Type B pancreatic cell (in vitro differentiated cells): ENCODE measurements at regions not wholly inside any gene's neighbourhood (a gene's known extent, or its start where the extent isn't known, plus 50 kb on each side); places are given as distances from the start of the nearest gene placed in this dataset.

Experiments used
- DNase-seq: peaks from one replicate; pipeline ENCODE4 v3.0.0; 2021; ENCODE audit warnings: mixed read lengths; ENCODE audit not compliant: unreplicated experiment; ENCODE audit errors: extremely low spot score
- H3K27ac Mint-ChIP-seq: 2 replicates; pipeline ENCODE4 v1.8.0; 2021; ENCODE audit warnings: mild to moderate bottlenecking, mixed read lengths
- H3K27me3 Mint-ChIP-seq: 2 replicates; pipeline ENCODE4 v1.8.0; 2021; ENCODE audit warnings: mixed read lengths
- H3K36me3 Mint-ChIP-seq: 2 replicates; pipeline ENCODE4 v1.8.0; 2021; ENCODE audit warnings: mixed read lengths
- H3K4me1 Mint-ChIP-seq: one replicate; pipeline ENCODE4 v1.8.0; 2021; ENCODE audit warnings: mixed read lengths; ENCODE audit not compliant: unreplicated experiment
- H3K4me3 Mint-ChIP-seq: 2 replicates; pipeline ENCODE4 v1.8.0; 2021; ENCODE audit warnings: mild to moderate bottlenecking, mixed read lengths
- H3K9me3 Mint-ChIP-seq: 2 replicates; pipeline ENCODE4 v1.8.0; 2021; ENCODE audit warnings: mixed read lengths
- CTCF ChIP-seq: fragments of 200-600 bp; sonication (generic); conservative IDR thresholded peaks from 2 replicates; pipeline ENCODE4 v1.5.0; 2021; ENCODE audit warnings: antibody characterized with exemption, mild to moderate bottlenecking

- H3K4me1 Mint-ChIP-seq, result peaks cover 22% of the 10 kb centered on the region
- no peak for TF ChIP-seq CTCF
- H3K27me3 Mint-ChIP-seq, result no peaks in the 10 kb centered on the region
- H3K36me3 Mint-ChIP-seq, result no peaks in the 10 kb centered on the region
- H3K9me3 Mint-ChIP-seq, result peaks cover 17% of the 10 kb centered on the region
- H3K27ac Mint-ChIP-seq, result no peak overlapping the region
- no peak overlapping the region for H3K4me3 Mint-ChIP-seq
- no peak for DNase-seq
These were observed 112.4 kb downstream of the CETN3 start for GRCh38 chr5:90297045-90297764.

GRCh38 chr5:90294604-90295003 is 115.0 kb downstream of the CETN3 start:
- Mint-ChIP-seq H3K9me3 (peaks cover 18% of the 10 kb centered on the region), H3K36me3 (no peaks in the 10 kb centered on the region), H3K27me3 (no peaks in the 10 kb centered on the region), H3K4me1 (peaks cover 22% of the 10 kb centered on the region), H3K27ac (no peak overlapping the region), H3K4me3 (no peak overlapping the region)
- peak; percentile 51 for TF ChIP-seq CTCF
- no peak for DNase-seq

- Mint-ChIP-seq H3K4me1 (peaks cover 21% of the 10 kb centered on the region), H3K9me3 (peaks cover 18% of the 10 kb centered on the region), H3K36me3 (no peaks in the 10 kb centered on the region), H3K4me3 (no peak overlapping the region), H3K27ac (peak overlapping the region; percentile 30), H3K27me3 (no peaks in the 10 kb centered on the region)
- no peak for DNase-seq
- no peak for TF ChIP-seq CTCF
These were observed 115.6 kb downstream of the CETN3 start for GRCh38 chr5:90293931-90294330.

- Mint-ChIP-seq H3K27me3 (no peaks in the 10 kb centered on the region), H3K36me3 (no peaks in the 10 kb centered on the region), H3K4me1 (peaks cover 4% of the 10 kb centered on the region), H3K4me3 (no peak overlapping the region), H3K9me3 (peaks cover 18% of the 10 kb centered on the region), H3K27ac (no peak overlapping the region)
- TF ChIP-seq CTCF, result no peak
- no peak for DNase-seq
These were observed 118.9 kb downstream of the CETN3 start for GRCh38 chr5:90290648-90291047.

- peaks cover 18% of the 10 kb centered on the region for H3K9me3 Mint-ChIP-seq
- H3K4me3 Mint-ChIP-seq, result no peak overlapping the region
- H3K4me1 Mint-ChIP-seq, result peaks cover 4% of the 10 kb centered on the region
- H3K27ac Mint-ChIP-seq, result no peak overlapping the region
- H3K36me3 Mint-ChIP-seq, result no peaks in the 10 kb centered on the region
- no peaks in the 10 kb centered on the region for H3K27me3 Mint-ChIP-seq
- DNase-seq, result no peak
- no peak for TF ChIP-seq CTCF
These were observed 119.7 kb downstream of the CETN3 start for GRCh38 chr5:90289837-90290236.
